Neuronal stem cell (in vitro differentiated cells): ENCODE measurements at regions not wholly inside any gene's neighbourhood (a gene's known extent, or its start where the extent isn't known, plus 50 kb on each side); places are given as distances from the start of the nearest gene placed in this dataset.

Experiments
- DNase-seq: peaks from one replicate; pipeline ENCODE4 v3.0.0-alpha.2; 2013; ENCODE audit warnings: low spot score
- H2AFZ ChIP-seq: one replicate; pipeline ENCODE4 v1.6.1; 2013; ENCODE audit warnings: mild to moderate bottlenecking, low read length, inconsistent platforms
- H2AK5ac ChIP-seq: 2 replicates; pipeline ENCODE4 v1.6.1; 2013; ENCODE audit warnings: low read depth, mild to moderate bottlenecking, inconsistent platforms, low read length, moderate library complexity, mixed read lengths
- H2BK120ac ChIP-seq: 2 replicates; pipeline ENCODE4 v1.6.1; 2013; ENCODE audit warnings: low read depth, mild to moderate bottlenecking, inconsistent platforms, low read length, moderate library complexity, mixed read lengths
- H2BK12ac ChIP-seq: one replicate; pipeline ENCODE4 v1.6.1; 2013; ENCODE audit warnings: low read length, inconsistent platforms
- H2BK15ac ChIP-seq: 2 replicates; pipeline ENCODE4 v1.6.1; 2013; ENCODE audit warnings: mild to moderate bottlenecking, low read length, inconsistent platforms, mixed read lengths
- H2BK5ac ChIP-seq: one replicate; pipeline ENCODE4 v1.6.1; 2013; ENCODE audit warnings: inconsistent platforms, mild to moderate bottlenecking, low read length, moderate library complexity
- H3K14ac ChIP-seq: one replicate; pipeline ENCODE4 v1.6.1; 2013; ENCODE audit warnings: low read length, inconsistent platforms
- H3K18ac ChIP-seq: 2 replicates; pipeline ENCODE4 v1.6.1; 2013; ENCODE audit warnings: low read length, inconsistent platforms
- H3K23ac ChIP-seq: 2 replicates; pipeline ENCODE4 v1.6.1; 2013; ENCODE audit warnings: low read depth, mild to moderate bottlenecking, mixed read lengths, low read length, inconsistent platforms; ENCODE audit not compliant: poor library complexity
- H3K27ac ChIP-seq: replicated peaks from 3 replicates; pipeline ENCODE4 v1.5.1; 2013; ENCODE audit warnings: low read length, inconsistent platforms
- H3K27me3 ChIP-seq, 3 experiments: 2 replicates each; pipeline ENCODE4 v1.6.1; 2013; ENCODE audit warnings: low read length in 3 of 3, mild to moderate bottlenecking in 2 of 3, inconsistent platforms in 1 of 3, low read depth in 1 of 3, mixed read lengths in 1 of 3, moderate library complexity in 1 of 3; ENCODE audit not compliant: control insufficient read depth in 3 of 3, insufficient read depth in 3 of 3
- H3K36me3 ChIP-seq, 2 donors: replicated peaks in 1 of 2; 2 replicates each; pipeline ENCODE4 v1.6.1; 2013; ENCODE audit warnings: low read length in 2 of 2; ENCODE audit not compliant: control insufficient read depth in 2 of 2, insufficient read depth in 2 of 2
- H3K4ac ChIP-seq: 2 replicates; pipeline ENCODE4 v1.6.1; 2013; ENCODE audit warnings: inconsistent platforms, mild to moderate bottlenecking, low read length, moderate library complexity
- H3K4me1 ChIP-seq, 2 donors: 1 replicate in 1 of 2; 2 replicates in 1 of 2; pipeline ENCODE4 v1.6.1; 2013; ENCODE audit warnings: low read length in 2 of 2, low read depth in 1 of 2; ENCODE audit not compliant: control insufficient read depth in 2 of 2, insufficient read depth in 1 of 2
- H3K4me2 ChIP-seq: one replicate; pipeline ENCODE4 v1.6.1; 2013; ENCODE audit warnings: mild to moderate bottlenecking, low read length, inconsistent platforms; ENCODE audit not compliant: insufficient read depth, poor library complexity, severe bottlenecking
- H3K4me3 ChIP-seq, 2 donors: 2 replicates each; pipeline ENCODE4 v1.5.1; 2013; ENCODE audit warnings: low read length in 2 of 2, mild to moderate bottlenecking in 2 of 2, inconsistent platforms in 1 of 2, moderate library complexity in 1 of 2
- H3K79me1 ChIP-seq: one replicate; pipeline ENCODE4 v1.6.1; 2013; ENCODE audit warnings: low read depth, mild to moderate bottlenecking, inconsistent platforms, low read length, moderate library complexity
- H3K9ac ChIP-seq: one replicate; pipeline ENCODE4 v1.6.1; 2013; ENCODE audit warnings: mild to moderate bottlenecking, low read depth, low read length, inconsistent platforms; ENCODE audit not compliant: poor library complexity
- H3K9me3 ChIP-seq, 2 donors: replicated peaks in 1 of 2; 2 replicates each; pipeline versions ENCODE3 to v1.6.1; 2013; ENCODE audit warnings: low read length in 2 of 2, mild to moderate bottlenecking in 2 of 2, inconsistent platforms in 1 of 2, low read depth in 1 of 2, mixed read lengths in 1 of 2, moderate library complexity in 1 of 2; ENCODE audit not compliant: control insufficient read depth in 2 of 2, insufficient read depth in 1 of 2
- H4K8ac ChIP-seq: one replicate; pipeline ENCODE4 v1.6.1; 2013; ENCODE audit warnings: low read depth, mild to moderate bottlenecking, inconsistent platforms, low read length, moderate library complexity
- H4K91ac ChIP-seq: one replicate; pipeline ENCODE4 v1.6.1; 2013; ENCODE audit warnings: low read length, low read depth, mild to moderate bottlenecking, inconsistent platforms; ENCODE audit not compliant: poor library complexity
- WGBS, 2 donors: extraction: QIAGEN DNeasy Blood & Tissue Kit; methylation state at CpG; one replicate each; pipeline ENCODE4 v1.1.7; 2013; ENCODE audit warnings: missing lambda C conversion rate in 2 of 2, mixed read lengths in 1 of 2; ENCODE audit not compliant: insufficient read length in 2 of 2, insufficient replicate concordance in 1 of 2; ENCODE audit errors: extremely low coverage in 2 of 2; 5-methylcytosine and 5-hydroxymethylcytosine counted together

GRCh38 chr2:236843161-236843968, 242.3 kb upstream of the COPS8 start:
- no CpG with 5 or more reads among the region's 11 CpGs for WGBS, 2 donors
- no peaks in the 10 kb centered on the region for H3K27me3 ChIP-seq
- H3K18ac ChIP-seq: peak overlapping the region; percentile 15
- no peak overlapping the region for H3K4me2 ChIP-seq
- no peak for DNase-seq
- H2BK15ac ChIP-seq: no peak overlapping the region
- no peak overlapping the region for H3K4me3 ChIP-seq
- H3K23ac ChIP-seq: no peak overlapping the region
- peaks cover 19 to 20% of the 10 kb centered on the region in 2 donors for H3K4me1 ChIP-seq
- no peaks in the 10 kb centered on the region for H3K79me1 ChIP-seq
- no peak overlapping the region for H3K4ac ChIP-seq
- no peak overlapping the region for H4K91ac ChIP-seq
- H3K14ac ChIP-seq: no peak overlapping the region
- H2AFZ ChIP-seq: no peak overlapping the region
- H3K36me3 ChIP-seq: no peaks in the 10 kb centered on the region
- H2BK12ac ChIP-seq: no peak overlapping the region
- H4K8ac ChIP-seq: no peak overlapping the region
- H2AK5ac ChIP-seq: no peak overlapping the region
- no peak overlapping the region for H3K27ac ChIP-seq
- H3K9ac ChIP-seq: no peak overlapping the region
- H2BK5ac ChIP-seq: no peak overlapping the region
- H3K9me3 ChIP-seq: peaks cover 14 to 30% of the 10 kb centered on the region in 2 donors
- no peak overlapping the region for H2BK120ac ChIP-seq

GRCh38 chr2:236844711-236845110, 241.0 kb upstream of the COPS8 start:
- Histone ChIP-seq H3K9me3 (peaks cover 14 to 30% of the 10 kb centered on the region in 2 donors), H4K91ac (no peak overlapping the region), H2BK15ac (no peak overlapping the region), H3K9ac (no peak overlapping the region), H2BK5ac (no peak overlapping the region), H3K4me3 (no peak overlapping the region), H4K8ac (no peak overlapping the region), H3K4me1 (peaks cover 21 to 26% of the 10 kb centered on the region in 2 donors), H3K27me3 (no peaks in the 10 kb centered on the region), H2BK12ac (no peak overlapping the region), H2AFZ (no peak overlapping the region), H3K27ac (no peak overlapping the region), H3K4ac (no peak overlapping the region), H3K18ac (no peak overlapping the region), H3K23ac (no peak overlapping the region), H3K79me1 (no peaks in the 10 kb centered on the region), H3K36me3 (no peaks in the 10 kb centered on the region), H3K4me2 (no peak overlapping the region), H3K14ac (no peak overlapping the region), H2BK120ac (no peak overlapping the region), H2AK5ac (peak overlapping the region; percentile 95)
- DNase-seq: no peak
- WGBS, 2 donors: no CpG with 5 or more reads among the region's 3 CpGs

GRCh38 chr2:236847023-236847422, 238.7 kb upstream of the COPS8 start:
- Histone ChIP-seq H3K4ac (no peak overlapping the region), H3K14ac (peak overlapping the region; percentile 15), H2AFZ (peak overlapping the region; percentile 36), H2AK5ac (peak overlapping the region; percentile 23), H2BK15ac (peak overlapping the region; percentile 8), H2BK12ac (no peak overlapping the region), H3K27ac (no peak overlapping the region), H3K18ac (peak overlapping the region; percentile 73), H3K27me3 (no peaks in the 10 kb centered on the region), H4K91ac (no peak overlapping the region), H3K4me3 (no peak overlapping the region), H3K36me3 (no peaks in the 10 kb centered on the region), H3K23ac (no peak overlapping the region), H3K4me2 (no peak overlapping the region), H4K8ac (no peak overlapping the region), H2BK5ac (no peak overlapping the region), H2BK120ac (no peak overlapping the region), H3K9me3 (peaks cover 10 to 31% of the 10 kb centered on the region in 2 donors), H3K79me1 (no peaks in the 10 kb centered on the region), H3K4me1 (peaks cover 21 to 26% of the 10 kb centered on the region in 2 donors), H3K9ac (no peak overlapping the region)
- no CpG with 5 or more reads among the region's 6 CpGs for WGBS, 2 donors
- no peak for DNase-seq

GRCh38 chr2:236847538-236848263, 238.0 kb upstream of the COPS8 start:
- H3K79me1 ChIP-seq: no peaks in the 10 kb centered on the region
- H3K4ac ChIP-seq: no peak overlapping the region
- no peak overlapping the region for H2BK12ac ChIP-seq
- peak overlapping the region; percentile 15 for H3K14ac ChIP-seq
- H2BK15ac ChIP-seq: no peak overlapping the region
- no peak overlapping the region for H3K23ac ChIP-seq
- H4K91ac ChIP-seq: no peak overlapping the region
- no peak overlapping the region for H2BK120ac ChIP-seq
- H3K9me3 ChIP-seq: peaks cover 10 to 29% of the 10 kb centered on the region in 2 donors
- no peak overlapping the region for H3K4me2 ChIP-seq
- H2AK5ac ChIP-seq: no peak overlapping the region
- no peak overlapping the region for H2BK5ac ChIP-seq
- H2AFZ ChIP-seq: peak overlapping the region; percentile 36
- H3K18ac ChIP-seq: peak overlapping the region; percentile 53
- no peak overlapping the region for H3K4me3 ChIP-seq
- no peaks in the 10 kb centered on the region for H3K27me3 ChIP-seq
- H4K8ac ChIP-seq: no peak overlapping the region
- WGBS, 2 donors: no CpG with 5 or more reads among the region's 3 CpGs
- DNase-seq: no peak
- peaks cover 22 to 32% of the 10 kb centered on the region in 2 donors for H3K4me1 ChIP-seq
- H3K9ac ChIP-seq: no peak overlapping the region
- H3K36me3 ChIP-seq: no peaks in the 10 kb centered on the region
- no peak overlapping the region for H3K27ac ChIP-seq
